DOHH2 (cell line): ENCODE measurements at regions not wholly inside any gene's neighbourhood (a gene's known extent, or its start where the extent isn't known, plus 50 kb on each side); places are given as distances from the start of the nearest gene placed in this dataset.

ENCODE experiments used
- CTCF ChIP-seq: fragments of 200-600 bp; sonication (generic); IDR thresholded peaks from one replicate; pipeline ENCODE4 v1.5.1; 2014; ENCODE audit warnings: antibody characterized with exemption, mild to moderate bottlenecking, low read depth, low read length; ENCODE audit not compliant: poor library complexity, severe bottlenecking
- EZH2phosphoT487 ChIP-seq: fragments of 200-600 bp; sonication (generic); IDR thresholded peaks from 2 replicates; pipeline ENCODE4 v1.6.1; 2017; ENCODE audit warnings: borderline replicate concordance, mild to moderate bottlenecking, antibody characterized with exemption, low read length, moderate library complexity, mixed read lengths

- TF ChIP-seq CTCF (no peak), EZH2phosphoT487 (no peak)
Observed at GRCh38 chr2:47293976-47294375, 75.1 kb upstream of the EPCAM start.
